ENCODE measurements at regions not wholly inside any gene's neighbourhood (a gene's known extent, or its start where the extent isn't known, plus 50 kb on each side); places are given as distances from the start of the nearest gene placed in this dataset.

DNA sequence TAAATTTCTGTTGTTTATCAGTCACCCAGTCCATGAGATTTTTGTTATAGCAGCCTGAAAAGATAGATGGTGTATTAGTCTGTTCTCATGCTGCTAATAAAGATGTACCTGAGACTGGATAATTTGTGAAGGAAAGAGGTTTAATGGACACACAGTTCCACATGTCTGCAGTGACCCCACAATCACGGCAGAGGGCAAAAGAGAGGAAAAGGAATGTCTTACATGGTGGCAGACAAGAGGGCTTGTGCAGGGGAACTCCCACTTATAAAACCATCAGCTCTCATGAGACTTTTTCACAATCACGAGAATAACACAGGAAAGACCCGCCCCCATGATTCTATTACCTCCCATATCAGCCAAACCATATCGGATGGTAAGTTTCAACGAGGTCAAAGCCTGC is 309.2 kb downstream of the LIG4 start:
- DNase-seq: no peak

DNA sequence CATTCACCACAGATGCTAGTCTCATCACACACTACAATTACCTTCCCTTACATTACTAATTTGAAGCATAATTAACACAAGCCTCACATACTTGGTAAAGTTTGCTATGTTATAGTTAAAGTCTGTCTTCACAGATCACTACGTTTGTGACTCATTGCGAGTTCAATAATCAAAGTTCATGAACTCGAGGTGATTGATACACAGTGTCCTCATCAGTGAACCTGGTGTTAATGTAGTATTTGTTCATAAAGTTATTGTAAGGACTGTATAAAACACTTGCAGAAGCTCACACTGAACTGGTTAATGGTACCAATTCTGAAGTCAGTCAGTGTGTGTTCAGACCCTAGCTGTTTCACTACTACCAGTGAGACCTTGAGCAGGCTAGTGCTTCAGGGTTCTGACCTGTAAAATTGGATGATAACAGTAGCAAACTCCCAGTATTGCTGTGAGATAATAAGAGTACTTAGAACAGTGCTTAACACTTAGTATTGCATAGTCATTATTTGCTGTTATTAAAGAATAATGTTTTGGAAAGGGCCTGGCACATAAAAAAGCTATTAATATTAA is 313.3 kb downstream of the LIG4 start:
- DNase-seq: no peak

DNA sequence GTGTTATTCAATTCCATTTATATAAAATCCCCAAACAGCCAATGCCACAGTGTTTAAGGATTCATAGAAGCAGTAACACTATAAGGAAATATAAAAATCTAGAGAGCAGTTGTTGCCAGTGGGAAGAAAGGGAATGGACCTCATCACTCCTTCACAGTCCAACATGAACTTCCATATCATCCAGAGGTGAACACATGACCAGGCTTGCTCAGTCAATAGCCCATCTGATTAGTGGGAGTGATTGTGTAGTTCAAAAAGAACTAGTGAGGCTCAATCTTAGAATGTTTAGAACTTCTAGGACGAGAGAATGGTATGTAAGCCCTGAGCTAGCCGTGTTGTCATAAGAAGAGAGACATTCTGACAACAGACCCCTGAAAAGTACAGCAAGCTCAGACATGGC is 314.1 kb downstream of the LIG4 start:
- DNase-seq: no peak

GRCh38 chr13:107900775-107901174 is 314.6 kb downstream of the LIG4 start:
- DNase-seq: peak; percentile 30

- DNase-seq: no peak
Measured at GRCh38 chr13:107886118-107886517, 329.2 kb downstream of the LIG4 start.

DNA sequence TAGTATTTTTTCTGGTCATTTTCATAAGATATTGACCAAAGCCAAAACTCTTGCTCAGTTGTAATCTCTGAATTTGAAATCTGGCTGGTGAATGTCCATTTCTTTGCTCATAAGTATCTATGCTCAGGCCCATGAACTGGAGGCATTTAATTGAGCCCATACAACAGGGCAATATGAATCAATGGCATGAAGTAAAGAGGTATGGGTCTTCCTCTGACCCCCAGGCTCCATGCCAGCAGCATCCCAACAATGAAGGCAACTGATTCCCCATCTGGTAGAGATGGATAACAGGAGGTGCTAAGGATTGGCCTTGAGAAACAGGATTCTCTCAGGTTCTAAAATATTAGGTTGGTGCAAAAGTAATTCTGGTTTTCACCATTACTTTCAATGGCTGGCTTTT is 330.8 kb downstream of the LIG4 start:
- no peak for DNase-seq

DNA sequence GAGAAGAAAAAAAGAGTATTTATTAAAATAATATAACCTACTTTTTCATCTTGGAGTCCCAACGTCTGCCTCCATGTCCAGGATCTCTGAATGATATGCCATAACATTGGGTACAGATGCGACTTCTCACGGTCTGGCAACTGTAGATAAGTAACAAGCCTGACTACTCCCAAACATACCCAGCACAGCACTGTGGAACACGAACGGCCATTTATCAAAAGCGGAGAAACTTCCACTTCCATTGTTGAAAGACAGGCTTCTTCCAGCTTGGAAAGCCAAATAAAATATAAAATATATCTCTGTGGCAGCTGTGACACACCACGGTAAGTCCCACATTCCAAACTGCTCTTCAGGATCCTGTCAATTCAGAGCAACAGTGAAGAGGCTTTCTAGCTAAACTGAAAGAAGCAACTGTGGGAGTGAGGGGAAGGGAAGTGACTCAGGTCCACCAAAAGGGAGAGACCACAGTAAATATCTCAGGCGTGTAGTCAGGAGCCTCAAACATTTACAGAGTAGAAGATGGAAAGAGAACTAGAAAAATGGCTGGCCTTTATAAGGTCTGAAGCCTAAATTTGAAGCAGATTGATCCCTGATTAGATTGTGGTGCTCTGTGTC is 331.7 kb downstream of the LIG4 start:
- DNase-seq: peak; percentile 55

DNA sequence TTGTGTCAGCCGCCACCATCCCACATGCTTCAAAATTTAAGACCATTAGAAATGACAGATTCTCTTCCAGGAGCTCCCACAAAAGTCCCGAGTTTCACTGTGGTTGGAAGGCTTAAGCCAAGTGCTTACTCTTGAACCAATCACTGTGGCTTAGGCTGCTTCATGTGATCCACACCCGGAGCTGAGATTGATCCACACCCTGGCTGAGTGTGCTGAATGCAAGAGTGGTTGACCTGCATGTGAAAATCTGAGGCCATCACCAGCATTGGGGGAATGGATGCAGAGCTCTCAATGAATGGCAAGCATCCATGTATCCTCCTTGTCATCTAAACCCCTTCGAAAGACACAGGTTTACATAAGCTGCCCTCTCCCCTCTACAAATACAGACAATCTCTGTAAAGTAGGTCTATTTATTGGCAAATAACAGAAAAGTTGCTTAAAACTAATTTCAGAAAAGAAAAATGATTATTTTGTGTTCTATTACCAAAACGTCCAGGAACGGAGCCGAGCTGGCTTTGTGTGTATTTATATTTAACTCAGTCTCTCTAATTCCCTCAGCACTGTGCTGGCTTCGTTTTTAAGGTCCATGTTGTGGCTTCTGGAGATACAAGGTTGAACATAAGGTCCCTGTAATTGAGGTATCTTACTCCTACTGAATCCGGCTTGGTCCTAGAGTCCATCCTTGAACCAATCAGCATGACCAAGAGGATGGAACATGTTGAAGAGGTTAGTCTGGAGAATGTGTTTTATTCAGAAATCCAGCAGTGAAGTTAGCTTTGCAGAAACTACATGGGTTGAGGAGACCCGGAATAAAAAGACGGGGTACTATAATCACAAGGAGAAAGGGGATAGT is 332.4 kb downstream of the LIG4 start:
- DNase-seq: no peak

DNA sequence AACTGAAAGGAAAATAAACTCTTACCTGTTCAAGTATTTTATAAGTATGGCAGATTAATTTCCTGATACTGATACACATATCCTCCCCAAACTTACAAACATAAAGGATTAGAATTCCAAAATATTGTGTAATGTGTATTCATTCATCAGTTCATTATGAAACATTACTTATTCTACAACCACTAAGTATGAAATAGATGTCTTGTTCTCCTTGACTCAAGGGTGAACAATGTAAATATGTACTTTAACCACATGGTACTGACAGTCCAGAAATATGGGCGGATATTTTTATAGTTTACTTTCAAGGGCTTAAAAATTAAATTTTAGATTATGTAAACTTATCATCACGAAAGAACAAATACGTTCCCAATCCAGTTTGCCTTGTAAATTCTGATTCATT is 334.0 kb downstream of the LIG4 start:
- DNase-seq: no peak

- DNase-seq: no peak
Measured at GRCh38 chr13:107874456-107874855, 340.9 kb downstream of the LIG4 start.

GRCh38 chr13:107873926-107874325 is 341.4 kb downstream of the LIG4 start:
- no peak for DNase-seq

DNA sequence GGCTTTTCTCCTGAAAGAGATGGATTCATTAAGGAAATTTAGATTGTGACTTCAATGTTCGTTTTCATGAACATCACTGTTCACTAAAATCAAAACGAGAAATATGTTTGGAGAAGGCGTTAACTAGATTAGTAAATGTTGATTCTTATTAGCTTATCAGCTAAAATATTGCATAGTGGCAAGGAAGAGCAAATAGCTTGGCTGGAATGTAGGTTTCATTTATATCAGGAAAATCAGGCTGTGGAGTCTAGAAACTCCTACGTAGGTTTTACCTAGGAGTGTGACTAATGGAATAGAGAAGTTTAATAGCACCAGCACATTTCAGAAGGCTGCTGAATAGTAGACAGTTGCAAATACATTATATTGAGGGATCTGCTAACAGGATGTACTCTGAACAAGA is 344.9 kb downstream of the LIG4 start:
- no peak for DNase-seq

- peak; percentile 35 for DNase-seq
Measured at GRCh38 chr13:107867701-107868661, 347.4 kb downstream of the LIG4 start.

- DNase-seq: peak; percentile 43
Measured at GRCh38 chr13:107866941-107867623, 348.3 kb downstream of the LIG4 start.

DNA sequence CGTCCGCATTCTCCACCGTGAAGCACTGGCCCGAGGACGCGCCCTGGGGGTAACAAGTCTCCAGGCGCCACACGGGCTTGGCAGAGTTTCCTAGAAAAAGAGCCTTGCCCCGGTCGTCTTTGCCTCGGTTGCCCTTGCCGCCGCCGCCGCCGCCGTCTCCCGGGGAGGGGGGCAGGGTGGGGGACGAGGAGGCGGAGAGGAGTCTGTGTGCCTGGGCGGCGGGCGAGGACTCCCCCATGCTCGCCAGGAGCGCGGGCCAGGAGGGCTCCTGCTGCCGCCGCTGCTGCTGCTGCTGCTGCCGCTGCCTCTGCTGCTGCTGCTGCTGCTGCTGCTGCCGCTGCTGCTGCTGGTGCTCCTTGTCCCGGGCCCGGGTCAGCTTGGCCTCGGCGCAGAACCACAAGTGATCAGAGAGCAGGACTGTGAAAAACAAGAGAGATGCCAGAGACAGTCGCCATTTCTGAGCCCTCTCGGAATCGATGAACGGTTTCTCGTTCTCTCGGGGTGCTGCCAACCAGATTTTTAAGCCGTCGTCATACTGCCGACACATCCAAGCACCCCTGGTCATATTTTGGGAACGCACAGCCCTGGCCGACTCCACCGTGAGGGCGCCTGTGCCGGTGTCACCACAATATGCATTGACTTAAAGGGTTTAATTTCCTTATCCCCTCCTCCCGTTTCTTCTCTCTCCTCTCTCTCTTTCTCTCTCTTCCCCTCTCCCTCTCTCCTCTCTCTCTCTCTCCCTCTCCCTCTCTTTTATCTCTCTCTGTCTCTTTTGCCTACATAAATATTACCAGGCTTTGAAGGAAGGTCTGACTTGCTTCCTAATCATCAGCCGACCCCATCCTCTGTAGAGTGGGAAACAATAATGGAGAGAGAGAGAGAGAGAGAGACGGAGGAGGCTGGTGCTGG is 349.1 kb downstream of the LIG4 start:
- no peak for DNase-seq

DNA sequence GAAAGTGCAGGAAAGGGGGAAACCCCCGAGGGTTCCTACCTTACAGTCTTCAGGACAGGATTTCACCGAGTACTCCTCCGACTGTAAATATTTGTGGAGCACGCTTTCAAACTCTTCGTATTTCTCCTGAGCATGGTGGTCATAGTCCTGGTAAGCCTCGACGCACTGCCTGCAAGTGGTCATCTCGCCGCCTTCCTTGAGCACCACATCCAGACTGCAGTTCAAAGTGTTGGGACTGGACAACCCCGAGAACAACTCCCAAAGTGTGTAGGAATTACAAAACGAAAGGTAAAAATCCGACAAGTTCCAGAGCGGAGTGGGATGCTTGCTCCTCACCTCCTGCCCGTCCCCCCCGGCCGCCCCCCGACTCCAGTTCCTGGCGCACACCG is 349.7 kb downstream of the LIG4 start:
- DNase-seq: no peak

- no peak for DNase-seq
Measured at GRCh38 chr13:107865318-107865575, 350.1 kb downstream of the LIG4 start.

DNA sequence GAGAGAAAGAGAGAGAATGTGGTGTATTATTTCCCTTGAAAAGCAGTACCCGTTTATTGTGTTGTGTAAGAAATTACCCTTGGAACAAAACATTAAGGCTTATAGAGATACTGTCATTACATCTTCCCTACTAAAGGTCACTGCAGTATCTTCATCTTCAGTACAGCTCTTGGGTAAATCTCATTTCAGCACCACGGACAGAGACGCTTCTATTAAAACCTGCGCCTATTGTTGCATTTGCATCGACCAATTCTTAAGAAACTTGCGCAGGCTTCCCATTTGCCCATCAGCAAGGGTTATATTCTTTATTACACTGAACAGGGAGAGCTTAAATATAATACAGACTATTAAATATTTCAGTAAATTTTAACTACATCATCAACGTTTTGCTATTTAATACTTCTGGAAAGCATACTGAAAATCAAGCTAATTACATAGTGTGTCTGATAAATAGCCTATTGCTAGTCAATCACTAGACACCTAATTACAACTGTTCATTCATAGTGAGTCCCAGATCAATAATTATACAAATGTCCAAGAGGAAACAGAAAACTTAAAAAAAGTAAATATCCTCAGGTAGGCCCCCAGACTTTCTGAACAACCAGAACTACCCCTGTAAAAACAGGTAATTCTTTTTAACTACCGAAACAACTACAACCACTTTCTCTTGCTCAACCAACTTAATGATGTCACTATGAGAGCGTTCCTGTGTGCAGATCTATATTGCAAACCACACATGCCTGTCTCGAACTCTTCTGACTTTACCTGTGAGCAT is 350.6 kb downstream of the LIG4 start:
- DNase-seq: peak; percentile 59

GRCh38 chr13:107860284-107860683 is 355.1 kb downstream of the LIG4 start:
- no peak for DNase-seq

GRCh38 chr13:107854880-107855279 is 360.5 kb downstream of the LIG4 start:
- DNase-seq: no peak

DNA sequence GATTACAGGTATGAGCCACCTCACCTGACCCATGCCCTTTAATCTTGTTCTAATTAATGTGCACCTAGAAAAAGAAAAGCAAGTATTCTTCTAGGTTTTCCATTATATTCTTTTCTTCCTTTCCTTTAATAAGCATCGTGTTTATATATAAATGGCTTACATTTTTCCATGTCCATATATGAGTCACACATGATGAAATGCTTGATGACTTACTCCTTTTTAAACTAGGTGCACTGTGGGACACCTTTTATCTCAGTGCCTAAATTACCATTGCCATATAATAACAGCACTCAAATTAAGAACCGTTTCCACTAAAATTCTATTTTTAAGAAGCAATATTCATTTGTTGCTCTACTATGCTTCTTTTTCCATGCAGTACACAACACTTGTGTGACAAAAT is 363.3 kb downstream of the LIG4 start:
- DNase-seq: no peak

All from fibroblast of skin of right quadriceps (primary cell).